Karpas-422 (cell line): ENCODE measurements at regions not wholly inside any gene's neighbourhood (a gene's known extent, or its start where the extent isn't known, plus 50 kb on each side); places are given as distances from the start of the nearest gene placed in this dataset.

Experiments
- DNase-seq: peaks from one replicate; pipeline ENCODE4 v3.0.0-alpha.2; 2015
- H2AFZ ChIP-seq: fragments of 200-600 bp; sonication (generic); 2 replicates; pipeline ENCODE4 v1.6.1; 2014; ENCODE audit warnings: antibody characterized with exemption, low read length, mixed read lengths
- H3K27ac ChIP-seq: fragments of 200-600 bp; sonication (generic); 2 replicates; pipeline ENCODE4 v1.5.1; 2014; ENCODE audit warnings: mild to moderate bottlenecking, low read length, moderate library complexity
- H3K27me3 ChIP-seq: fragments of 200-600 bp; sonication (generic); 2 replicates; pipeline ENCODE4 v1.6.1; 2014; ENCODE audit warnings: low read length, mixed read lengths
- H3K36me3 ChIP-seq: fragments of 200-600 bp; sonication (generic); 2 replicates; pipeline ENCODE4 v1.6.1; 2014; ENCODE audit warnings: low read length, mixed read lengths; ENCODE audit not compliant: insufficient read depth
- H3K4me1 ChIP-seq: fragments of 200-600 bp; sonication (generic); 2 replicates; pipeline ENCODE4 v1.6.1; 2014; ENCODE audit warnings: mild to moderate bottlenecking, low read length, mixed read lengths
- H3K4me2 ChIP-seq: fragments of 200-600 bp; sonication (generic); 2 replicates; pipeline ENCODE4 v1.6.1; 2014; ENCODE audit warnings: low read length, low read depth, mild to moderate bottlenecking; ENCODE audit not compliant: poor library complexity, severe bottlenecking
- H3K4me3 ChIP-seq: fragments of 200-600 bp; sonication (generic); 2 replicates; pipeline ENCODE4 v1.5.1; 2014; ENCODE audit warnings: mild to moderate bottlenecking, antibody characterized with exemption, low read length, mixed read lengths
- H3K79me2 ChIP-seq: fragments of 200-600 bp; sonication (generic); 2 replicates; pipeline ENCODE4 v1.6.1; 2014; ENCODE audit warnings: mild to moderate bottlenecking, low read length, mixed read lengths
- H3K9ac ChIP-seq: fragments of 200-600 bp; sonication (generic); 2 replicates; pipeline ENCODE4 v1.6.0; 2014; ENCODE audit warnings: low read length
- H3K9me2 ChIP-seq: fragments of 200-600 bp; sonication (generic), shearing (Covaris generic); replicated peaks from 2 replicates; pipeline ENCODE4 v1.6.0; 2014; ENCODE audit warnings: mild to moderate bottlenecking, low read length, moderate library complexity; ENCODE audit not compliant: insufficient read depth
- H3K9me3 ChIP-seq: fragments of 300-700, 200-600 bp; sonication (generic); 2 replicates; pipeline ENCODE4 v1.6.1; 2014; ENCODE audit warnings: low read length, mixed read lengths
- H4K20me1 ChIP-seq: fragments of 200-600 bp; sonication (generic); 2 replicates; pipeline ENCODE4 v1.6.1; 2014; ENCODE audit warnings: mild to moderate bottlenecking, antibody characterized with exemption, low read length, low read depth; ENCODE audit not compliant: insufficient read depth

GRCh38 chr2:16120591-16121180 lies 180.3 kb downstream of the MYCN start:
- no peak overlapping the region for H3K4me2 ChIP-seq
- H3K9me2 ChIP-seq, result no peaks in the 10 kb centered on the region
- H3K79me2 ChIP-seq, result no peaks in the 10 kb centered on the region
- no peaks in the 10 kb centered on the region for H3K36me3 ChIP-seq
- H4K20me1 ChIP-seq, result no peaks in the 10 kb centered on the region
- no peak overlapping the region for H3K4me3 ChIP-seq
- H3K4me1 ChIP-seq, result no peaks in the 10 kb centered on the region
- DNase-seq, result no peak
- H3K27me3 ChIP-seq, result no peaks in the 10 kb centered on the region
- H3K9me3 ChIP-seq, result no peaks in the 10 kb centered on the region
- no peak overlapping the region for H2AFZ ChIP-seq
- no peak overlapping the region for H3K9ac ChIP-seq
- no peak overlapping the region for H3K27ac ChIP-seq

- H3K27me3 ChIP-seq, result no peaks in the 10 kb centered on the region
- no peak overlapping the region for H3K27ac ChIP-seq
- H3K4me2 ChIP-seq, result no peak overlapping the region
- no peak overlapping the region for H3K9ac ChIP-seq
- no peak overlapping the region for H2AFZ ChIP-seq
- H3K9me2 ChIP-seq, result no peaks in the 10 kb centered on the region
- DNase-seq, result no peak
- no peaks in the 10 kb centered on the region for H3K4me1 ChIP-seq
- no peaks in the 10 kb centered on the region for H3K9me3 ChIP-seq
- H4K20me1 ChIP-seq, result no peaks in the 10 kb centered on the region
- no peaks in the 10 kb centered on the region for H3K36me3 ChIP-seq
- no peak overlapping the region for H3K4me3 ChIP-seq
- no peaks in the 10 kb centered on the region for H3K79me2 ChIP-seq
Observed at GRCh38 chr2:16119741-16120140, 179.4 kb downstream of the MYCN start.

- Histone ChIP-seq H3K4me2 (no peak overlapping the region), H3K9ac (no peak overlapping the region), H3K27me3 (no peaks in the 10 kb centered on the region), H2AFZ (no peak overlapping the region), H3K9me3 (no peaks in the 10 kb centered on the region), H3K4me3 (no peak overlapping the region), H4K20me1 (no peaks in the 10 kb centered on the region), H3K9me2 (no peaks in the 10 kb centered on the region), H3K27ac (no peak overlapping the region), H3K36me3 (no peaks in the 10 kb centered on the region), H3K4me1 (no peaks in the 10 kb centered on the region), H3K79me2 (no peaks in the 10 kb centered on the region)
- no peak for DNase-seq
Observed at GRCh38 chr2:16118611-16119590, 178.6 kb downstream of the MYCN start.

- no peaks in the 10 kb centered on the region for H3K27me3 ChIP-seq
Observed at GRCh38 chr2:16117791-16118610, 177.7 kb downstream of the MYCN start.

GRCh38 chr2:16117021-16117700 lies 176.8 kb downstream of the MYCN start:
- H3K9ac ChIP-seq, result no peak overlapping the region
- no peak overlapping the region for H3K27ac ChIP-seq
- no peak overlapping the region for H3K4me2 ChIP-seq
- no peaks in the 10 kb centered on the region for H3K27me3 ChIP-seq
- H4K20me1 ChIP-seq, result no peaks in the 10 kb centered on the region
- no peaks in the 10 kb centered on the region for H3K9me3 ChIP-seq
- H3K4me1 ChIP-seq, result no peaks in the 10 kb centered on the region
- H3K4me3 ChIP-seq, result no peak overlapping the region
- no peaks in the 10 kb centered on the region for H3K9me2 ChIP-seq
- H3K79me2 ChIP-seq, result no peaks in the 10 kb centered on the region
- H2AFZ ChIP-seq, result no peak overlapping the region
- no peak for DNase-seq
- no peaks in the 10 kb centered on the region for H3K36me3 ChIP-seq

More at GRCh38 chr2:16117791-16118610, 177.7 kb downstream of the MYCN start:
- no peak overlapping the region for H3K4me3 ChIP-seq
- no peak overlapping the region for H3K4me2 ChIP-seq
- H3K36me3 ChIP-seq, result no peaks in the 10 kb centered on the region
- no peak for DNase-seq
- no peaks in the 10 kb centered on the region for H3K79me2 ChIP-seq
- no peak overlapping the region for H3K27ac ChIP-seq
- no peak overlapping the region for H2AFZ ChIP-seq
- no peak overlapping the region for H3K9ac ChIP-seq
- H3K4me1 ChIP-seq, result no peaks in the 10 kb centered on the region
- no peaks in the 10 kb centered on the region for H3K9me3 ChIP-seq
- no peaks in the 10 kb centered on the region for H3K9me2 ChIP-seq
- H4K20me1 ChIP-seq, result no peaks in the 10 kb centered on the region

- no peak overlapping the region for H3K9ac ChIP-seq
- H3K79me2 ChIP-seq, result no peaks in the 10 kb centered on the region
- H3K27me3 ChIP-seq, result no peaks in the 10 kb centered on the region
- H3K9me3 ChIP-seq, result no peaks in the 10 kb centered on the region
- no peaks in the 10 kb centered on the region for H4K20me1 ChIP-seq
- no peak overlapping the region for H3K4me2 ChIP-seq
- H3K27ac ChIP-seq, result no peak overlapping the region
- H3K4me1 ChIP-seq, result no peaks in the 10 kb centered on the region
- no peak for DNase-seq
- no peaks in the 10 kb centered on the region for H3K9me2 ChIP-seq
- no peaks in the 10 kb centered on the region for H3K36me3 ChIP-seq
- H3K4me3 ChIP-seq, result no peak overlapping the region
- no peak overlapping the region for H2AFZ ChIP-seq
Observed at GRCh38 chr2:16115881-16116830, 175.8 kb downstream of the MYCN start.

GRCh38 chr2:16115291-16115690 lies 174.9 kb downstream of the MYCN start:
- DNase-seq, result no peak
- Histone ChIP-seq H3K36me3 (no peaks in the 10 kb centered on the region), H3K27ac (no peak overlapping the region), H3K27me3 (no peaks in the 10 kb centered on the region), H3K4me2 (no peak overlapping the region), H3K4me3 (no peak overlapping the region), H4K20me1 (no peaks in the 10 kb centered on the region), H3K4me1 (no peaks in the 10 kb centered on the region), H3K79me2 (no peaks in the 10 kb centered on the region), H2AFZ (no peak overlapping the region), H3K9ac (no peak overlapping the region), H3K9me3 (no peaks in the 10 kb centered on the region), H3K9me2 (no peaks in the 10 kb centered on the region)
